ENCODE measurements at regions not wholly inside any gene's neighbourhood (a gene's known extent, or its start where the extent isn't known, plus 50 kb on each side); places are given as distances from the start of the nearest gene placed in this dataset.

DNA sequence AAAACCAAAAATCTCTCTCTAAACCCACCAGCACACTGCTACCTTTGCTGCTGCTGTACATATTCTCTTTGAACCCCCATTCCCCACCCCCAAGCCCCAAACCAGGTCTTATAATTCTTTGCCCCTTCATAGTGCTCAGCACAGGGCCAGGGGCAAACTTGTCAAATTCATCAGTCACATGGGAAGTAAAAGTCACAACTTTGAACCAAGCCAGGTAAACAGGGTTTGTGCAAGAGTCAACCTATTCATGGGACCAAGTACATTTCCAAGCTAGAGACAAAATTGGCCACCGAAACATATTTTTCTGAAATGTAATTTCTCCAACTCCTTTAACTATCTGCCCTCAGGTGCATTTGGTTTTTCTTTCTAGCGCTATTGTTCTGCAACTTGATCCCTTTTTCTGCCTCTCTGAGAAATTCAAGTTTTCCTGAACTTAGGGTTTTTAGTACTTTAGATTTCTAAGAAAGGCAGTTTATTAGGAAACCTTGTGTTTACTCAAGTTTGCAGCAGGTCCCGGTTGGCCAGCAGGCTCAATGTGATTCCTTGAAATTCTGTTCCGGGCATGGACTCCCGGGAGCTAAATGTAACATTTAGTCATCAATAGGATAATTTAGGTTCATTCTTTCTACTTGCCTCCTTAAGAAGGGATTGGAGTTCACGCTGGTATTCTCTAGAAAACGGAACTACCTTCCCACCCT lies 230.5 kb downstream of the EFCAB11 start:
- TF ChIP-seq, protein P1, sequence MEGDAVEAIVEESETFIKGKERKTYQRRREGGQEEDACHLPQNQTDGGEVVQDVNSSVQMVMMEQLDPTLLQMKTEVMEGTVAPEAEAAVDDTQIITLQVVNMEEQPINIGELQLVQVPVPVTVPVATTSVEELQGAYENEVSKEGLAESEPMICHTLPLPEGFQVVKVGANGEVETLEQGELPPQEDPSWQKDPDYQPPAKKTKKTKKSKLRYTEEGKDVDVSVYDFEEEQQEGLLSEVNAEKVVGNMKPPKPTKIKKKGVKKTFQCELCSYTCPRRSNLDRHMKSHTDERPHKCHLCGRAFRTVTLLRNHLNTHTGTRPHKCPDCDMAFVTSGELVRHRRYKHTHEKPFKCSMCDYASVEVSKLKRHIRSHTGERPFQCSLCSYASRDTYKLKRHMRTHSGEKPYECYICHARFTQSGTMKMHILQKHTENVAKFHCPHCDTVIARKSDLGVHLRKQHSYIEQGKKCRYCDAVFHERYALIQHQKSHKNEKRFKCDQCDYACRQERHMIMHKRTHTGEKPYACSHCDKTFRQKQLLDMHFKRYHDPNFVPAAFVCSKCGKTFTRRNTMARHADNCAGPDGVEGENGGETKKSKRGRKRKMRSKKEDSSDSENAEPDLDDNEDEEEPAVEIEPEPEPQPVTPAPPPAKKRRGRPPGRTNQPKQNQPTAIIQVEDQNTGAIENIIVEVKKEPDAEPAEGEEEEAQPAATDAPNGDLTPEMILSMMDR (IDR thresholded peaks at IDR 0.05): no peak
- TF ChIP-seq EZH2 (IDR thresholded peaks at IDR 0.05; ENCODE audit: borderline replicate concordance, insufficient read depth, low read depth, low read length, poor library complexity, severe bottlenecking): no peak

Data from B cell (primary cell).